HEK293 (cell line): ENCODE measurements at regions not wholly inside any gene's neighbourhood (a gene's known extent, or its start where the extent isn't known, plus 50 kb on each side); places are given as distances from the start of the nearest gene placed in this dataset.

Source experiments
- INSM2 ChIP-seq: fragments of 450-650 bp; formaldehyde crosslinking; IDR thresholded peaks from 2 replicates; pipeline ENCODE4 v1.5.1; 2016; ENCODE audit warnings: missing biosample characterization, missing genetic modification characterization
- KLF7 ChIP-seq: fragments of 450-650 bp; formaldehyde crosslinking; IDR thresholded peaks from 2 replicates; pipeline ENCODE4 v1.5.1; 2016; ENCODE audit warnings: missing biosample characterization, missing genetic modification characterization, borderline replicate concordance
- OSR2 ChIP-seq: fragments of 450-650 bp; formaldehyde crosslinking; IDR thresholded peaks from 2 replicates; pipeline ENCODE4 v1.5.1; 2016; ENCODE audit warnings: missing biosample characterization, missing genetic modification characterization
- ZNF23 ChIP-seq: fragments of 450-650 bp; formaldehyde crosslinking; IDR thresholded peaks from 2 replicates; pipeline ENCODE4 v1.5.1; 2016; ENCODE audit warnings: missing biosample characterization, missing genetic modification characterization, borderline replicate concordance
- ZNF654 ChIP-seq: fragments of 450-650 bp; formaldehyde crosslinking; IDR thresholded peaks from 2 replicates; pipeline ENCODE4 v1.5.1; 2016; ENCODE audit warnings: low read depth, missing biosample characterization, missing genetic modification characterization
- ZNF660 ChIP-seq: fragments of 450-650 bp; IDR thresholded peaks from 2 replicates; pipeline ENCODE4 v1.5.1; 2018; ENCODE audit warnings: missing biosample characterization, mild to moderate bottlenecking, missing genetic modification characterization
- ZNF76 ChIP-seq: fragments of 450-650 bp; formaldehyde crosslinking; IDR thresholded peaks from 2 replicates; pipeline ENCODE4; 2016; ENCODE audit warnings: low read depth, missing biosample characterization, missing genetic modification characterization, borderline replicate concordance
- ZNF785 ChIP-seq: fragments of 450-650 bp; formaldehyde crosslinking; IDR thresholded peaks from 2 replicates; pipeline ENCODE4 v1.5.1; 2016; ENCODE audit warnings: missing biosample characterization, missing genetic modification characterization
- TF ChIP-seq, protein P1 (sequence below): fragments of 450-650 bp; formaldehyde crosslinking; IDR thresholded peaks from 2 replicates; pipeline ENCODE4 v1.5.1; 2016; ENCODE audit warnings: missing biosample characterization, missing genetic modification characterization

DNA sequence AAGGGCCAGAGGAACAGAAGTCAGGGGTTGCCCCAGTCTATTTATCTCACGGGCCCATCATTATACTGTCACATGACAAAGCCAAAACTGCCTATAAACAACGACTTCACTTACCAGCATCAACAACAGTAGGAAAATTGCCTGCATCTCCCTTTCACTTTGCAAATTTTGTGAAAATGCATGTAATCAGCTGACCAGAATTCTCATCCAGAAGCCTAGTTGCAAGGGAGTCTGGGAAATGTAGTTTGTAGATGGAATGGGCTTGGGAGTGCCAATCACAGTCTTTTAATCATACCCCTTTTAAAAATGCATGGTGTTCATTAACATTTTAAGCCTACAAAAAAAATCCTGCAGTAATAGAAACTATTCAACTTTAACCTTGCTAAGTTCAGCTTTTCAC is 369.3 kb upstream of the TMPO start:
- TF ChIP-seq, protein P1, sequence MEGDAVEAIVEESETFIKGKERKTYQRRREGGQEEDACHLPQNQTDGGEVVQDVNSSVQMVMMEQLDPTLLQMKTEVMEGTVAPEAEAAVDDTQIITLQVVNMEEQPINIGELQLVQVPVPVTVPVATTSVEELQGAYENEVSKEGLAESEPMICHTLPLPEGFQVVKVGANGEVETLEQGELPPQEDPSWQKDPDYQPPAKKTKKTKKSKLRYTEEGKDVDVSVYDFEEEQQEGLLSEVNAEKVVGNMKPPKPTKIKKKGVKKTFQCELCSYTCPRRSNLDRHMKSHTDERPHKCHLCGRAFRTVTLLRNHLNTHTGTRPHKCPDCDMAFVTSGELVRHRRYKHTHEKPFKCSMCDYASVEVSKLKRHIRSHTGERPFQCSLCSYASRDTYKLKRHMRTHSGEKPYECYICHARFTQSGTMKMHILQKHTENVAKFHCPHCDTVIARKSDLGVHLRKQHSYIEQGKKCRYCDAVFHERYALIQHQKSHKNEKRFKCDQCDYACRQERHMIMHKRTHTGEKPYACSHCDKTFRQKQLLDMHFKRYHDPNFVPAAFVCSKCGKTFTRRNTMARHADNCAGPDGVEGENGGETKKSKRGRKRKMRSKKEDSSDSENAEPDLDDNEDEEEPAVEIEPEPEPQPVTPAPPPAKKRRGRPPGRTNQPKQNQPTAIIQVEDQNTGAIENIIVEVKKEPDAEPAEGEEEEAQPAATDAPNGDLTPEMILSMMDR (tag by site-specific recombination): no peak
- TF ChIP-seq KLF7: no peak
- no peak for TF ChIP-seq ZNF654 (tag by site-specific recombination)
- no peak for TF ChIP-seq INSM2
- TF ChIP-seq ZNF785 (tag by site-specific recombination): no peak
- no peak for TF ChIP-seq ZNF76 (tag by site-specific recombination)
- TF ChIP-seq OSR2 (tag by site-specific recombination): no peak
- TF ChIP-seq ZNF23: no peak
- no peak for TF ChIP-seq ZNF660
